Ishikawa (cell line): ENCODE measurements at regions not wholly inside any gene's neighbourhood (a gene's known extent, or its start where the extent isn't known, plus 50 kb on each side); places are given as distances from the start of the nearest gene placed in this dataset.

ENCODE experiments used
- EP300 ChIP-seq: IDR thresholded peaks from 2 replicates; pipeline ENCODE4 v1.6.1; 2012; ENCODE audit warnings: borderline replicate concordance
- RAD21 ChIP-seq: IDR thresholded peaks from 2 replicates; pipeline ENCODE4 v1.6.1; 2012; ENCODE audit warnings: low read depth
- TAF1 ChIP-seq: IDR thresholded peaks from 2 replicates; pipeline ENCODE4 v1.6.1; 2012; ENCODE audit warnings: low read depth, mild to moderate bottlenecking
- TCF12 ChIP-seq: IDR thresholded peaks from 2 replicates; pipeline ENCODE4 v1.6.1; 2012; ENCODE audit warnings: low read depth
- USF1 ChIP-seq: IDR thresholded peaks from 2 replicates; pipeline ENCODE4 v1.6.1; 2012
- ZBTB7A ChIP-seq: IDR thresholded peaks from 2 replicates; pipeline ENCODE4 v1.6.1; 2012; ENCODE audit warnings: low read depth
- TF ChIP-seq, protein P1 (sequence below): IDR thresholded peaks from 2 replicates; pipeline ENCODE4 v1.6.1; 2012

DNA sequence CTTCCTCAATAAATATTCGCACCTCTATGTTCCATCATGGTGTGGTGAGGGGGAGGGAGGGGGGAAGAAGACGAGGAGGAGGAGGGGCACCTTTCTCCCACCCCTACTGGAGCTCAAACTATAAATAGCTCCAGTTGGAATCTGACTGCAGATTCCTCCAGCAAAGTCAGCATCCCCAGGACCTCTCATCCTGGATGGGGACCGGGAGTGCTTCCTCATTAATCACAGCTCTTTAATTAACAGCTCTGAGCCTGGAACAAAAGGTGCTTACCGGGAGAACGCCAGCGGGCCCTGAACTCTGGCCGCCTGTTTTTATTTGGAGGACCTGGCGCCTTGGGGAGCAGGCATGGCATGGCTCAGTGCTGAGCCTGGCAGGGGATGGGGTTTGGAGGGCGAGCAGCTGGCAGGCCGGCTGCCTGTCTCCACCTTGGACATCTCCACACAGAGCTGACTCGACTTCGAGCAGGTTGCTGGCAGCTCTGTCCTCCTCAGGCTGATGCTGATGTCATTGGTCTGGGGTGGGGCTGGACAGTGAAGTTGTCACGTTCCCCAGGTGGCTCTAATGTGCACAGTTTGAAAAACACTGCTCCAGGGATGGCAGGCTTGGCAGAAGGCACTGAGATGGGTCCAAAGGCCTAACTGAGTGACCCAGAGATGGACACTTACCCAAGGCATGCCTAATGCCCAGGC is 180.4 kb downstream of the DHX35 start:
- TF ChIP-seq ZBTB7A (no peak), USF1 (no peak), RAD21 (no peak), EP300 (no peak), TAF1 (no peak), TCF12 (no peak)
- TF ChIP-seq, protein P1, sequence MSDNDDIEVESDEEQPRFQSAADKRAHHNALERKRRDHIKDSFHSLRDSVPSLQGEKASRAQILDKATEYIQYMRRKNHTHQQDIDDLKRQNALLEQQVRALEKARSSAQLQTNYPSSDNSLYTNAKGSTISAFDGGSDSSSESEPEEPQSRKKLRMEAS: no peak
